Right lobe of liver (tissue), 4 donors: ENCODE measurements at regions not wholly inside any gene's neighbourhood (a gene's known extent, or its start where the extent isn't known, plus 50 kb on each side); places are given as distances from the start of the nearest gene placed in this dataset.

Source experiments
- POLR2A ChIP-seq: fragments of 450-650 bp; IDR thresholded peaks from one replicate; pipeline ENCODE4 v1.6.1; 2017; ENCODE audit warnings: antibody characterized with exemption, mild to moderate bottlenecking
- TF ChIP-seq, protein P1 (sequence below), 4 donors: fragments of 200-600 bp in 3 of 4; fragments of 450-650 bp in 1 of 4; IDR thresholded peaks; one replicate each; pipeline versions ENCODE4 v1.5.1 to v1.8.0; 2016 to 2022; ENCODE audit warnings: antibody characterized with exemption in 4 of 4, mild to moderate bottlenecking in 2 of 4
- donor health status: DM: no; HTN: no; CAD: no.
- donor health status: DM: no; HTN: no; CAD: no.
- donor health status: DM: no; HTN: yes; CAD: no.

DNA sequence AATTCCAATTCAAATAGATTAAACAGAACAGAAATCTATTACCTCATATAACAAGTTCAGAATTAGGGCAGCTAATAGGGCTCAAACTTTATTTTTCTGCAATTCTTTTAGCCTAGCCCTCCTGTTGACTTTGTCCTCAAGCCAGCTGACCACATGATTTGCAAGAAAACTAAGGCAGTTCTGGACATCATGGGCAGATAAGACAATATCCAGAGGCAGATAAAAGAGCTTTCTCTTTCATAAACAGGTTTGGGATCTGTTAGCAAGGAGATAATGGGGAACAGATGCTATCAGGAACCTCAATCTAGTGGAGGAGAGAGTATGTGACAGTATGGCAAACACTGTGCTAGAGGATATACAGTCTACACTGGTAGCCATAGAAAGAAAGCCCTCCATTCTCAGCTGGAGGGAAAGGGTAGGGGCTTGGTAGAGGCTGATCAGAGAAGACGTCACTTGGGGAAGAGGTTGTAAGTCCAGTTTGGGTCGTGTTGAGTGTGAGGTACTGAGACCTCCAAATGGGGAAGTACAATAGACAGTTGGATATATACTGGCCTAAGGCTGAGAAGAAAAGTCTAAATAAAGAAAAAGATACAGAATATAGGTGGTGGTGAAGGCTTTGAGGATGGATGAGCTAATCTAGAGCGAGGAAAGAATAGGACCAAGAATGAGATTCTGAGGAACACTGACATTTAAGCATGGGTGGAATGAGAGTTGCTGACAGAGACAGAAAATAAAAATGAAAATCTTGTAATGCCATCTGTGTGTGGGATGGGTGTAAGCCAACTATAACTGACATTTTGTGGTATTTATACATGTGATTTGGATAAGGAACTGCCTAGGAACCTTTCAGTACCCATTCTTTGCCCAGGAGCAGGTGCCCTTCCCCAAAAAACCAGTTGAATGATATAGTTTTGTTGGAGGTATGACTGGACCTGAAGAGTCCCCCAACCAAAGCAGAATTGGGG lies 67.4 kb downstream of the CYB561 start:
- TF ChIP-seq, protein P1, sequence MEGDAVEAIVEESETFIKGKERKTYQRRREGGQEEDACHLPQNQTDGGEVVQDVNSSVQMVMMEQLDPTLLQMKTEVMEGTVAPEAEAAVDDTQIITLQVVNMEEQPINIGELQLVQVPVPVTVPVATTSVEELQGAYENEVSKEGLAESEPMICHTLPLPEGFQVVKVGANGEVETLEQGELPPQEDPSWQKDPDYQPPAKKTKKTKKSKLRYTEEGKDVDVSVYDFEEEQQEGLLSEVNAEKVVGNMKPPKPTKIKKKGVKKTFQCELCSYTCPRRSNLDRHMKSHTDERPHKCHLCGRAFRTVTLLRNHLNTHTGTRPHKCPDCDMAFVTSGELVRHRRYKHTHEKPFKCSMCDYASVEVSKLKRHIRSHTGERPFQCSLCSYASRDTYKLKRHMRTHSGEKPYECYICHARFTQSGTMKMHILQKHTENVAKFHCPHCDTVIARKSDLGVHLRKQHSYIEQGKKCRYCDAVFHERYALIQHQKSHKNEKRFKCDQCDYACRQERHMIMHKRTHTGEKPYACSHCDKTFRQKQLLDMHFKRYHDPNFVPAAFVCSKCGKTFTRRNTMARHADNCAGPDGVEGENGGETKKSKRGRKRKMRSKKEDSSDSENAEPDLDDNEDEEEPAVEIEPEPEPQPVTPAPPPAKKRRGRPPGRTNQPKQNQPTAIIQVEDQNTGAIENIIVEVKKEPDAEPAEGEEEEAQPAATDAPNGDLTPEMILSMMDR (IDR thresholded peaks at IDR 0.05), result no peak
- no peak for TF ChIP-seq POLR2A
